AG08395 (cell line): ENCODE measurements at regions not wholly inside any gene's neighbourhood (a gene's known extent, or its start where the extent isn't known, plus 50 kb on each side); places are given as distances from the start of the nearest gene placed in this dataset.
A peak's percentile ranks its signal among the peaks of the same experiment; 100 is the strongest.

ENCODE experiments used
- DNase-seq: peaks from one replicate; pipeline ENCODE4 v3.0.0; 2012; ENCODE audit warnings: mixed read lengths, low spot score

DNA sequence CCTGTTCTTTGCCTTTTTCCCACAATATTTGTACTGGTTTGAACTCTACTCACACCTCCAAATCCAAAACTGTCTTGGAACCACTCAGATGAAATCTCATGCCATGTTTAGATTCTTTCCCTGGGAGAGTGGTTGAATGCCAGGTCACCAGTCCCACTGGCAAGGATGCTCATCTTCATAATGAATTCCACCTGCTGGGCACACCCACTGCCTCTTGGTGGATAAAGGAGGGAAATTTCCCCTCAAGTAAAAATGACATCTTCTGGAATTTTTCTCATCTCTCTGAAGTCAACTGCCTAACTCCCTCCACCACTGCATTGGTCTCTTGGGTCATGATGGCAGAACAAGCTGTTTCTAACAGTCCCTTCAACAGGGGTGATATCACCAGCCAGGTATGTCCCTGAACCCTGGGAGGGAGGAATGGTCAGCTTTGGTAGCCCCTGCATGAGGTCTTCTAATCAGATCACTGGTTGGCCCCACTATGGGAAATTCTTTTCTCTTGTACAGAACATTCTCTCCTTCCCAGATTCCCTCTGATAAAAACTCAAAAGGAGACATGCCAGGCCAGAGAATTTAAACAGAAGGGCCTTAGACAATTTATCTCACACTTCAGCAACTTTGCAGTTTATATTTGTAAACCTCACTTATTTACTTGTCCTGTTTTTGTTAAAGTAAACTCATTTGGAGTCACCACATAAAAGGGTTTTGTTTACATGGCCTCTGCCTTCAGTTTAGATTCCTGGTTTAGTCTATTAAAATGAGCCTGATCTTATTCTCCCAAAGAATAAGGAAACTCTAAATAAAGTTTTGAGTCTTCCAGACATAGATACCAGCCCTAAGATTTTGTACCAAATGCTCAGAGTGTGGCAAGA, 143.4 kb downstream of the WNT5A start:
- DNase-seq, result no peak

DNA sequence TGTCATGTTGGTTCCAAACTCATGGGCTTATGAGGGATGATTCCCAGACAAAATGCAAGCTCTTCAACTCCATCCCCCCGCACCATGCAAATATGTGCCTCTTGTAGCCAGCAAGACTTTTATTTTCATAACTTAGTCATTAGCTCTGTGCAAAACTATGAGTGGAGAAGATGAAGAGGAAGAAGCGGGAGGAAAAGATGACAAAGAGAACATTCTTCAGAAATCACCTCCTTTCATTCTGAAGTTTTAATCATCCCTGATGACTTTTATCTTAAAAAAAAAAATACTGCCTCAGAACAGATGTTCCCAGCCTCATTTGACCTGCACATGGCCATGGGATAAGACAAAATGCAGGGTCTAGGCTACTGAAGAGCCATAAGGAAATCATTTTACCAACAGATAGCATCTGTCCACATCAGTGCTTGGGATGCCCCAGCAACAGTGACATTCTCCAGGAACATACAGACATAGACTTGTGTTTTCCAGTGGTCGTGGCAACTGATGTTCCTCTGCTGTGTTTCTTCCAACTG, 145.5 kb downstream of the WNT5A start:
- DNase-seq, result peak; percentile 63

DNA sequence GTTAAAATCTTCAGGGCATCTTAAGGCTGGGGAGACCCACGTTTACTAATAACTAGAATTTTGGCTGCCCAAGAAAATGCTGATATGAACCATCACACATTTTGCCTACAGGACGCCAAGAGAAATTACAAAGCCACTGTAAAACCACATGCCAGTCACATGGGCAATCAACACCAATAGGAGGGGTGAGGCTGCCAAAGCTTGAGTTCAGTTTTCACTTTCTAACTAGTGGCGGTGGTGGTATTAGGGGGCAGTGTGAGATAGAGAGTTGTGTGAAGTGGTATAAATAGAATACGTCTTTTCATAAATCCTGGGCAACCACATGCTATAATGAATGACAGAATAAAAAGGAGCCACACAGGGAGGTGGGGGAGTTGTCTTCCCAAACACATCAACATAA, 147.3 kb downstream of the WNT5A start:
- no peak for DNase-seq

GRCh38 chr3:55339390-55339789, 147.7 kb downstream of the WNT5A start:
- no peak for DNase-seq

DNA sequence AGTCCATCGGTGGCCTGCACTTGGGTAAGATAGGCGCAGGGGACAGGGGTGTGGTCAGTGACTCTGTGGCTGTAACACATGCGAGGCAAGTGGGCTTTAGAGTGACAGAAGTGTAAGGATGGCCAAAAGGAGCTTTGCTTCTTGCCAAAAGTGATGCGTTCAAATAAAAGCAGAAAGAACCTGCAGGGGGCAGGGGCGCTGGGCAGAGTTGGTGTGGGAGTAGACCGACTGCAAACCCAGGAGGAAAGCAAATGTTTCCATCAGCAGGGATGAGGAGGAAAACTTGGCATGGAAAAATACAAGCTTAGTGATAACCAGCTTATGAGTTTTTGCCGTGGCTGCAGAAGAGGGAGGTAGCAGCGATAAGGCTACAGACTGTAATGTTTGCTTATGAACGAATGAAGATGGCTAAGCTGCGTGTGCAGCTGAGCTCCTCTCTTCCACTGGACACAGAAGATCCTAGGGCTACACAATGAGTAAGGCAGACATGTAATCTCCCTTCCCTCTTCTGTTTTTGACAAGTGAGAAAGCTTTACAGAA, 149.4 kb downstream of the WNT5A start:
- DNase-seq, result no peak

DNA sequence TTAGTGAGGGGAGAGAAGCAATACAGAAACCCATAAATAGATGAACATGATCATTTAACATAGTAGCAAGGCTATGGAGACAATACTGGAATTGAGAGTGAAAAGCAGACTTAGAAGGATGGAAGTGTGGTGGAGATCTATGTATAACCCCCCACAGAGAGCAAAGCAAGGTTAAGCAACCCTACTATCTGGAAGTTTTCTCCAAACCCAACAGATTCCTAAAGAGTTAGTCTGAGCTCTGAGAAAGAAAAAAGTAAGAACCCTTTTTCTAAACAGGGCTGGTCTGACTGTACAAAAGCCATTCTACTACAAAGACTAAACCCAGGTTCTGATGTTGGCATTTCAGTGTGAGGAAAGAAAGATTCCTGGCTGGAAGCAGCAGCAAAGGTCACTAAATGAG, 153.2 kb downstream of the WNT5A start:
- peak; percentile 68 for DNase-seq

DNA sequence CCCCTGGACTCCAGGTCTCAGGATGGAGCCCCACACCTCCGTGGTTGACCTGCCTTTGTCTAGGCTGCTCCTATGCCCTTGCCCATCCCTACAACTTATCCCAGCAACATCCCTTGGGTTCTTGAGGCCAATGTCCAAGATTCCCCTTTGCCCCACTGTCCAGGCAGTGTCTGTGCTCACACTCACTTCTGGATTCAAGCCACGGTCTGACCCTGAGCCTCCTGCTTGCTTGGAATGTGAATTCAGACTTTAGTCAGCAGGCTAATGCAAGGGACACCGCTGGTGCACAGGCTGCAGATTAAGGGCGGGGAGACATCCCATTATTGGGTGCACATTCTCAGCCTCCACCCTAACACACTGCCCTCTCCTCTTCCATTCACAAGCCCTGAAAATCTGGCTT, 154.1 kb downstream of the WNT5A start:
- no peak for DNase-seq

DNA sequence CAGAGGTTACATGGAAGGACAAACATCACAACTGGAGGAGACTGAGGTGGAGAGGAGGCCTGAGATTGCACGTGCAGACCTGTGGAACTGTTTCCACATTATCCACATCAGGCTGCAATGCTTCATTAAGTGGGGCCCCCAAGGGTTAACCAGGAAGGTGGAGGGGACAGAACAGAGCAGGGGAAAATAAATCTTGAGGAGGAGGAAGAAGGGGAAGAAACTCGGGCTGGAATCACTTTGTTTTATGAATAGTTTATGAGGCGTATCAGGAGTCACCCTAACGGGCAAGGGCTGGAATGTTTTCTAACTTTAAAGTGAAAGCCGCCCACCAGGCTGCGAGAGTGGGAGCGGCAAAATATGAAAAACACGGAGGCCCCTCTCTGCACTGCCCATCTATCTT, 154.9 kb downstream of the WNT5A start:
- DNase-seq, result no peak

- DNase-seq, result no peak
These were observed 155.6 kb downstream of the WNT5A start for GRCh38 chr3:55331524-55331923.

DNA sequence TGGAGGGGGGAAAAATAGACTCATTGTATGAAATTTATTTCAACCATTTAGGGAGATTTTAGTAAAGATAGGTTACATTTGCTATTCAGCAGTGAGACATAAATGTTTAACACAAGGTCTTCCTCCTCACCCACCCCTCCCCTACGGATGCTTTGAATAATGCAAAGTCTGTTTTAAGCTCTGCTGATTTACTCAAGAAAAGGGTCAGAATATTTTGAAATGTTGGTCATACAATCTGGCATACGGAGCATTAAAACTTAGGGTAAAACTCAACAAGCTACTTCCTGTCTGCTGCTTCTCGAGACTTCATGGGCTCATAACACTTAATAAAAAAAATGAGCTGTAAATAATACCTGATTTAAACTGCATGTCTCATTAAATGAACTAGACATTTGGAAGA, 156.3 kb downstream of the WNT5A start:
- no peak for DNase-seq

- DNase-seq, result peak; percentile 92
These were observed 156.8 kb downstream of the WNT5A start for GRCh38 chr3:55330355-55330754.

DNA sequence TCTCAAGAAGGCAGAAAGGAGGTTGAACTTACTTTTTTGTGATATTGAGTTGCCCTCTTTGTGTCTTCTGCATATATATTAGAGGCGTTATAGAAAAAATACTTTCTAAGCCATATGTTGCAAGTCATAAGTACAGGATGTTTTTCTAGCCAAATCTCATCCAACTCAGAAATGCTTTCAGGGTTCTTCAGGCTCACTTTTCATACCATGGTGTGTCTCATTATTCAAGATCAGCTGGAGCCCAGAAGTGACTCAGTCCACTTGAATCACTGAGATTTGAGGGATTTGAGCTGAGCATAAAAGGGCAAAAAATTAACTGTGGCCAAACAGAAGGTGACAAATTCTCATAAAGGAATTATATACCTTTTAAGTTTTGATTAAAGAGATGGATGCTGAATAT, 157.3 kb downstream of the WNT5A start:
- DNase-seq, result peak; percentile 67

DNA sequence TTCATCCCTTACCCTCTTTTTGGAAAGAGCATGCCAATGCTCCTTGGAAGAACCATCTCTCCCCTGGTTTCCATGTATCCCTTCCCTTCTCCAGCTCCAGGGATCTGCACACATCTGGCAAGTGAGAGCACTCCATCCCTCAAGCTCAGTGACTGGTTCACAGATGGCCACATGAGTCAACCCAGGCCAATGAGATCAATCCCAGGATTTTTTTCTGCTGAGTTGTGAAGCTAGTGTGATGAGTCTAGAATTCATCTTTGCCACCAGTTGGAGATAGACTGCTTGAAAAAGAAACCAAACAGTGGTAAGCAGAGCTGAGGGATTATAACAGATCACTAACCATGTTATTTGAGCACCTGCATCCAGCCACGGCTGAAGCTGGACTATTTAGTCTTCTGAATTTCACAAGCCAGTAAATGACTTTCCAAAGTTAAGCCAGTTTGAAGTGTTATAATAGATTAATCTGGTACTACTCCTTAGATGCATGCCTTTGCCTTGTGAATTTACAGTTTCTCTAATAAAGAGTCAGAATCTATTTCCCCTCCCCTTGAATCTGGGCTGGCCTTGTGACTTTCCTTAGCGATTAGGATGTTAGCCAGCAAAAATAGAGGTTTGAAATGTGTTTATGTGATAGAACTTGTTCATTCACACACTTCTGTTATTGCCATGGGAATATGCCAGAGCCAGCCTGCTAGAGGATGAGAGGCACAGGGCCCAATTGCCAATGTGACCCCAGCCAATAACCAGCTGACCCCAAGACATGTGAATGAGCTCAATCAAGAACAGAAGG, 159.8 kb downstream of the WNT5A start:
- peak; percentile 44 for DNase-seq

GRCh38 chr3:55322638-55323037, 164.5 kb downstream of the WNT5A start:
- no peak for DNase-seq

DNA sequence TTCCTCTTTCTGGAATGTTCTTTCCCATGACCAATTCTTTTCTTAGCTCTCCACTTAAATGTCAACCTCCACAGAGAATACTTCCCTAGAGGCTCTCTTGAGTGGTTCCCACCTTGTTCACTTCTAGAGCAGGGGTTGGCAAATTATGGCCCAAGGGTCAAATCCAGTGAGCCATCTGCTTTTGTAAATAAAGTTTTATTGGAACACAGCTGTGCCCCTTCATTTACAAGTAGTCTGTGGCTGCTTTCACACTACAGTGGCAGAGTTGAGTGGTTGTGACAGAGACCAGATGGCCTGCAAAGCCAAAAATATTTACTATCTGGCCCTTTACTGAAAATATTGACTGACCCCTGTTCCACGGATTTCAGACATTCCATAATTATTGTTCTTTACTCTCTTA, 166.2 kb downstream of the WNT5A start:
- no peak for DNase-seq

GRCh38 chr3:55315396-55315795, 171.7 kb downstream of the WNT5A start:
- no peak for DNase-seq

DNA sequence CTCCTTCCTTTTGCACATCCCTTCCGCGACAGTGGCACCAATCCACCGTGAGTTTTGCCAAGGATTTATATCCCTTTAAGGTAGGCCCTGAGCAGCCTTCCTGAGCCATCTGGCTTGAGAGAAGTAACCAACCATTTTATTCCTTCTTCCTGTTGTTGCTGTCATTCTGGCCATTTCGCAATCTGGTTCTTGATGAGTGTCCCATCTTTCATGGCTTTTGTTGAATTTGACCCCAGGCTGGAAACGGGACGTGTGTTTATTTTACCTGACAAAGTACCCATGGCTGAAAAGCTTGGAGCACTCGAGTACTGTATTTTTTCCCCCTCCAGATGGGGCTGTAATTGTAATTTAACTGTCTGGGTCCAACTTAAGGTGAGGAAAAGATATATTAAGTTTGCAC, 173.4 kb downstream of the WNT5A start:
- DNase-seq, result no peak

GRCh38 chr3:55309336-55309735, 177.8 kb downstream of the WNT5A start:
- peak; percentile 51 for DNase-seq

DNA sequence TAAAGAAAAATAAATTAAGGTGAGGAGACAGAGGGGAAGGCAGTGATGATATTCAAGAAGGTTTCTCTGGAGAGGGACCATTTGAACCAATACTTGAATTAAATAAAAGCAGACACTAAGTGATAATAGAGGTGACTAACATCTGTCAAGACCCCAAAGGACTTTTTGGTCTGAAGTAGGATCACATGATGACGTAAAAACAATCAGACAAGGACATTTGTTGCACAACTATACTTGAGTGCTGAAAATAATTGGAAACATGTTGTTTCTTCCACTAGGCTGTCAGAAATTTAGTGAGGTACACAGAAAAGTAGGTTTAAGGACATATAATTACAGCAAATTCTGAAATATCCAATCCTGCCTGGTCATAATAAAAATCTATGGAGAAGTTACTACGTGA, 179.5 kb downstream of the WNT5A start:
- no peak for DNase-seq

GRCh38 chr3:55305696-55306485, 181.2 kb downstream of the WNT5A start:
- peak; percentile 56 for DNase-seq

DNA sequence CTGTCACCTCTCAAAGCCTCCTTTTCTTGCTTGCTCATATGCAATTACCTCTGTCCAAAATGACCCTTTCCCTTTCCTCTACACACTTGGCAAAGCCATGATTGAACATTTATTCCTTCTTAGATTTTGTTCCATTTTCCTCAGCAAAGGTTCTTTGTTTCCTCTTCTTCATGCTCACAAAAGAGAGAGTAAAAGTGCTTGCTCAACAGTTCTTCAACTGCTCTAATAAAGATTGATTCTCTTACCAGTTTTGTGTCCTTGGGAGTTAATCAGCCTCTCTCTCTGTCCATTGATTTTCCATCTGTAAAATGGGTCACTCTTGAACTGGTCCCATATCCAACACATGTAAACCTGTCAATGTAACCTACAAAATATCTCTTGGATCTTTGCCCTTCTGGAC, 186.4 kb downstream of the WNT5A start:
- DNase-seq, result no peak

- no peak for DNase-seq
These were observed 189.4 kb downstream of the WNT5A start for GRCh38 chr3:55297706-55298105.
